DND-41 (cell line): ENCODE measurements at regions not wholly inside any gene's neighbourhood (a gene's known extent, or its start where the extent isn't known, plus 50 kb on each side); places are given as distances from the start of the nearest gene placed in this dataset.

Source experiments
- EZH2 ChIP-seq: IDR thresholded peaks from 3 replicates; pipeline ENCODE4 v1.6.1; 2012; ENCODE audit warnings: borderline replicate concordance, low read depth, mild to moderate bottlenecking, moderate library complexity, low read length, inconsistent platforms; ENCODE audit not compliant: severe bottlenecking
- TF ChIP-seq, protein P1 (sequence below): IDR thresholded peaks from 2 replicates; pipeline ENCODE4 v1.5.1; 2012; ENCODE audit warnings: borderline replicate concordance, low read length, moderate library complexity, mild to moderate bottlenecking; ENCODE audit not compliant: poor library complexity, severe bottlenecking; ENCODE audit errors: extremely low read depth

DNA sequence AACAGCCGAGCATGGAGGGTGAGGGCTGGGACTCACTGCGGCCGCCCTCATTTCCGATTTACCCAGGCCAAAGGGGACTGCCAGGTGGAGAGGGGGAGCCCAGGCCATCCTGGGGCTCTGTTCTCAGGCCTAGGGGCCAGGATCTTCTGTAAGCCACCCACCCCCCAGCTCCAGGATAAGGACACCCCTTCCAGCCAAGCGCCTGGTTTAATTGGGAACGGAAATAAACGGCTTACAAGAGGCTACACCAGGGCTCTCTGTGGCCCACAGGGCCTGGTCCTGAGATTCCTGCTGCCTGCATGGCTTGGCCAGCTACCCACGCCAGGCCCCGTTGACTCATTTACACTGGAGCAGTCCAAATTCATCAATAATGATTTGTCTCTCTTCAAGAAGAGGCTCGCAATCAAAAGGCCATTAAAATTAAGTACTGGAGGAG, 68.1 kb upstream of the TOP1 start:
- TF ChIP-seq EZH2 = no peak
- TF ChIP-seq, protein P1, sequence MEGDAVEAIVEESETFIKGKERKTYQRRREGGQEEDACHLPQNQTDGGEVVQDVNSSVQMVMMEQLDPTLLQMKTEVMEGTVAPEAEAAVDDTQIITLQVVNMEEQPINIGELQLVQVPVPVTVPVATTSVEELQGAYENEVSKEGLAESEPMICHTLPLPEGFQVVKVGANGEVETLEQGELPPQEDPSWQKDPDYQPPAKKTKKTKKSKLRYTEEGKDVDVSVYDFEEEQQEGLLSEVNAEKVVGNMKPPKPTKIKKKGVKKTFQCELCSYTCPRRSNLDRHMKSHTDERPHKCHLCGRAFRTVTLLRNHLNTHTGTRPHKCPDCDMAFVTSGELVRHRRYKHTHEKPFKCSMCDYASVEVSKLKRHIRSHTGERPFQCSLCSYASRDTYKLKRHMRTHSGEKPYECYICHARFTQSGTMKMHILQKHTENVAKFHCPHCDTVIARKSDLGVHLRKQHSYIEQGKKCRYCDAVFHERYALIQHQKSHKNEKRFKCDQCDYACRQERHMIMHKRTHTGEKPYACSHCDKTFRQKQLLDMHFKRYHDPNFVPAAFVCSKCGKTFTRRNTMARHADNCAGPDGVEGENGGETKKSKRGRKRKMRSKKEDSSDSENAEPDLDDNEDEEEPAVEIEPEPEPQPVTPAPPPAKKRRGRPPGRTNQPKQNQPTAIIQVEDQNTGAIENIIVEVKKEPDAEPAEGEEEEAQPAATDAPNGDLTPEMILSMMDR = no peak
